Activated CD4-positive, CD25-positive, alpha-beta regulatory T cell treated with anti-CD3 and anti-CD28 coated beads, Interleukin-2, amount 50 U/mL, for 16 hours (primary cell): ENCODE measurements at regions not wholly inside any gene's neighbourhood (a gene's known extent, or its start where the extent isn't known, plus 50 kb on each side); places are given as distances from the start of the nearest gene placed in this dataset.

Experiments
- DNase-seq: peaks from one replicate; pipeline ENCODE4 v3.0.0-alpha.2; 2020; ENCODE audit warnings: low read depth, low spot score

- no peak for DNase-seq
Observed at GRCh38 chr20:22404419-22405170, 179.8 kb downstream of the FOXA2 start.

- DNase-seq, result no peak
Observed at GRCh38 chr20:22403632-22404361, 180.6 kb downstream of the FOXA2 start.

DNA sequence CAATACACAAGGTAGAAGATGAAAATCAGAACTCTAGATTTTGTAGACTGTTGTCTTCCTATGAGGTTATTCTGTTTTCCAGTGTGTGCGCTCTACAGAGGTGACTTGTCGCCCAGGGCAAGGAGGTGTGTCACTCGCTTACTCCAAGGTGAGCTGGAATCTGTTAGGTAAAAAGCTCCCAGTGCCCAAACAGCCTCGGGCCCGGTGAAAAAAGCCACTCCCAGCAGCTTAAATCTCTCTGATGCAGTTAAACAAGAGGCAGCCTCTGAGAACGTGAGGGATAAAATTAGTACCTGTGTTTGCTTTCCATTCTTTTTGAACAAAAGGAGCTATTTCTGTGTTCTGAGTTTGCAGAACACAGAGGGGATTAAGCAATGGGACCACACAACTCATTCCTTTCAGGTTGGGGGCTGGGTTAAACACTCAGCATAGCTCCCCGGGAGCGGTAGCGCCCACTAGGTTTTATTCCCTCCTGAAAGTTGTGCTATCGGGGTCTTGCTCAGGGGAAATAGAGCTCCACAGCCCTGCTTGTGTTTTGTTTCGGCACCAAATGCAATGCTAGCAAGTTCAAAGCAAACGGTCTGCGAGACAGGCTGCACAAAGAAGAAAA is 181.2 kb downstream of the FOXA2 start:
- DNase-seq, result no peak

- DNase-seq, result no peak
Observed at GRCh38 chr20:22402550-22402949, 181.8 kb downstream of the FOXA2 start.

- no peak for DNase-seq
Observed at GRCh38 chr20:22400440-22400839, 183.9 kb downstream of the FOXA2 start.

GRCh38 chr20:22394583-22394982 is 189.8 kb downstream of the FOXA2 start:
- DNase-seq, result no peak

- no peak for DNase-seq
Observed at GRCh38 chr20:22390543-22390903, 193.8 kb downstream of the FOXA2 start.

GRCh38 chr20:22389836-22390542 is 194.4 kb downstream of the FOXA2 start:
- no peak for DNase-seq

DNA sequence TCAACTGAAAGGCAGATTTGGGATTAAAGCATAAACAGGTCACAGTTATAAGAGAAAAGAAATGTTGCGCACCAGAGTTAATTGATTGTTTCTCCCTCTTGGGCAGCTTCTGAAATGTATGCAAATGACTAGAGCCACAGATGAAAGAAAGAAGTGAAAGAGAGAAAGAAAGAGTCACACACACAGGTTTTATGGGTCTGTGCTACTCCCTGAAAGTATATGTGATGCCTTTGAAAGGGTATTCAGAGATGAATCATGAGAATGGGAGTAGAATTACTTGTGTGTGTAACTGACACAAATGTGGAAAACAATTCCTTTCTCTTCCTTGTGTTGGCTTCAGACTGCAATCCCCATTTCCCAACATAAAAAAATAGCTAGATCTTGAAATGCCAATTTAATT is 196.9 kb downstream of the FOXA2 start:
- DNase-seq, result no peak

DNA sequence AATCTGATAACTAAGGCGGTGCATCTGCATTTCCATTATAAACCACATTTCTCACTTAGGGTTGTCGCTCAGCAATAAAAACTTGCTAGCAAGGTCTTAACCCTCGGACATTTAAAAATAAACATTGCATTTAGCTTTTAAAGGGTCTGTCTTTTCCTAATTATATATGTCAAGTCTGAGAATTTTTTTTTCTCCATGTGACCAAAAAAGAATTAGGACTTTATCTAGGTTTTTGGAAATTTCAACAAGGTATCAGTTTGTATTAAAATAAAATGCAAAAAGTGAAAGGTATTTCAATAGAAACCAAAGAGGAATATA is 198.1 kb downstream of the FOXA2 start:
- no peak for DNase-seq

- no peak for DNase-seq
Observed at GRCh38 chr20:22385602-22386305, 198.6 kb downstream of the FOXA2 start.

DNA sequence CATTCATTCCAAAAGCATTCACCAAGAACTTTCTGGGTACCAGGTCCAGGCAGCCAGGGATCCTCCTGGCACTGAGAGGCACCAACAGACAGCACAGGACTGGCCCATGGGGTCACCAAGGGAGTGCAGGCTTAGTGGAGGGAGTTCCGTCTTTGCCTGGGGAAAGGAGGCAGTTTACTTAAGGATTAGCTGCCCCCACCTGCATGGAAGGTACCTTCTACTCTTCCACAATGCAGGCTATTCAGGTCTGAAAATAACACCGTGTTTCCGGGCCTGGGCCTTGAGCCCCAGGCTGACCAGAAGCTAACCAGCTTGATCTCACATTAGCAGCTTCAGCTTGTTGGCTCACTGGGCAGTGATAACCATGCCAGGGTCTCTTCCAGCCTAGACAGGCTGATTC is 199.4 kb downstream of the FOXA2 start:
- DNase-seq, result no peak

DNA sequence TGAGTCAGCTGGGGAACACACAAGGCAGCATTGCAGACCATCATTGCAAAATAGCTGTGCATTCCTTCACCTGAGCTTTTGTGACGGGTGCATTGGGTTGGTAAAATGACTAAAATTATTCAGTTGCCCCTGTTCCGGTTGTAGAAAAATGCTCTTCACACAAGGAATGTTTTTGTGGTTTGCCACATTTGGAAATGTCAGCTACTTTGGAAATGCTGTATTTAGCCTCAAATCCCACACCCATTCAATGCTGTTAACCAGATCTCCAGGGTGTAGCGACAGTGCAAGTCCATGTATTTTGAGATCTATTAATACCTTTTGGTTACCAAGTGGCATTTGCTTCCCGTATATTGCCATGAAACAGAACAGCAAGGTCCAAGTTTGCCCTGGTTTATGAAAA is 201.2 kb downstream of the FOXA2 start:
- DNase-seq, result no peak

GRCh38 chr20:22382742-22383141 is 201.6 kb downstream of the FOXA2 start:
- DNase-seq, result no peak

DNA sequence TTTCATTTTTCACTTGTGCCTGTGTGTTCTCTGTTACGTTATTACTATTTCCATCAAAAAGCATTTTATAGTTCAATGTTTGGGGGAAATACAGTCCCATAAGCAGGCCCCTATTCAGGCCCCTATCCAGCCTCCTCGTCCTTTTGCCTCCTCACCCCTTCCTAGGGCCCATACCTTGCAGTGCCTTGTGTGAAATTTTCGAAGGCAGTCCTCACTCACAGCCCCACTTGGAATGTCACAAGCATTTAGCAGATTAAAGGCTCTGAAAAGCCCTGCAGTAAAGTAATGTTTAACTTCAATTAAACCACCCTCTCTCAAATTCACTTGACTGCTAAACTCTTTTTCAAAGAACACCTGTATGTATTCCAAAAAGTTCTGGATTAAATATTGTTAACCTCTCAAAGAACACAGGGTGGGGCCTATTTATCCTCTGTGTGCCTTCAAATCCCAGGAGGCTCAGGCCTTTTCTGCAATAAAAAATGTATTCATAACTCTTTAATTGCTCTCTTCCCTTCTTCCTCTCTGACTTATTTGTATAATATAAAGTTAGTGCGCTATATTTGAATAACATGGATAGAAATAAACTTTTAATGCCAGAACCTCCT is 202.5 kb downstream of the FOXA2 start:
- no peak for DNase-seq

GRCh38 chr20:22379472-22379871 is 204.9 kb downstream of the FOXA2 start:
- no peak for DNase-seq

DNA sequence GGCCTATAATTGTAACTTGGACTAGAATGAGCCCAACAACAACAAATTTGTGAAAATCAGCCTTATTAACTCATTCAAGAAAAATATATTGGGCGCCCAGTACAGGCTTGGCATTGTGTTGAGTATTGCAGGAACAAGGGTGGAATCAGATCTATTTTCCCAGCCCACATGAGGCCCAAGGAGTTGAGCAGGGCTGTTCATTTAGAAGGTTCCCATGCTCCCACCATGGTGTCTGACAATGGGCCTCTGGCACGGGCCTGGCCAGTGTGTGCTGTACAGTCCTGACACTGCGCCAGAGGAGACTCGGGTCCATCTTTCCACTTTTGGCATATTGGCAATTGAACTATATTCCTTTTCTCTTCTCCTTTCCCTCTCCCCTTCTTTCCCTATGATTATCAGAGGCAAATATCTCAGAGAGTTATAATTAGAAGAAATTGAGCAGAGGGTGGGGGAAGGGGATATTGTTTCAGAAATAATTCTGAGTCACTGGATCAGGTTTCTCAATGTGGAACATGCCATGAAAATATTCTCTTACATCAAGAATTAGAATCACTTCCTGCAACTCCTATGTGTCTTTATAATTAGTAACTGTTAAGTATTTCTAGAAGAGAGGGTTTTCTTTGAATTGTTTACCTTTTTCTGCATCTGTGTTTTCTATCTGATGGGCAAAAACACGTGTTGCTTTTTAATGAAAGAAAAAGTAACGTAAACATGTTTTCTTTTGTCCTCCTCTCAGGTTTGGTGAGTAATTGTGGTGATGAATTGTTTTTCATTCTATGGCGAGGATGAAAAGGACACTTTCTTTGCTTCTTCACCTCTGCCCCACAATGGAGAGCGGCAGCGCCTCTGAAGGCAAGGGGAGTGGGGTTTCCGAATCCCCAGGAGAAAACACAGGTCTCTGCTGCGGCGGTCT is 209.4 kb downstream of the FOXA2 start:
- no peak for DNase-seq

GRCh38 chr20:22374066-22374465 is 210.3 kb downstream of the FOXA2 start:
- DNase-seq, result no peak

DNA sequence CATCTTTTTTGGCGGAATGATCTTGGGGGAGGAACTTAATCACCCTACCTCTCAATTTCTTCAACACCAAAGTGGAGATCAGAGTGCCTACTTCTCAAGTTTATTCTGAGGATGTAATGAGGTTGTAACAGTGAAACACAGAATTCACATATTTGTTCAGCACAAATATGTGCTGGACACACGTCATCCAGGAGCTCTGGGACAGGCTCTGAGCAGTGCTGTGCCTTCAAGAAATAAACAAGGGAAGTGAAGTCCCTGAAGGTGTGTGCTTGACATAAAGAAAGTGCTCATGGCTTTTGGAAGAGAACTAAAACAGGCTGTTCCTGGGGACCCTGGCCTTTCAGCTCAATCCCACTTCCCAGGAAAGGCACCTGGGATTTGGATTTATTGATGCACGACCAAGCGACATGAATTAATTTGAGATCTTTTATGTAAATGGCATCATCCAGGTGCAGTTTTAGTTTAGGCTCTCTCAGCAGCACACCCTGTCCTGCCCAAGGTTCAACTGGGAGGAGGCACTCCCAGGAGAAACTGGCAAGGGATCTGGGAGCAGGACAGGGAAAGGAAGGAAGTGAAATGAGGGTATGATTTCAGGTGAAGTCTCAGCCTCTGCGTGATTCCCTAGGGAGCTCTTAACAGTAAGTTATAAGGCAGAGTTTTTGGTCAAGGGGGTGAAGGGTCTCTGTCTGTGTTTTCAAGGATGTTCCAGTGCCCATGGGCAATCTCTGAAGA is 211.0 kb downstream of the FOXA2 start:
- no peak for DNase-seq

- DNase-seq, result no peak
Observed at GRCh38 chr20:22371843-22372242, 212.5 kb downstream of the FOXA2 start.
